Gastrocnemius medialis (tissue), 4 donors: ENCODE measurements at regions not wholly inside any gene's neighbourhood (a gene's known extent, or its start where the extent isn't known, plus 50 kb on each side); places are given as distances from the start of the nearest gene placed in this dataset.
"Not testable (repeated sequence)": the region's sequence is repeated elsewhere in the genome, so short reads cannot be mapped to it uniquely, and the experiment has no call there.

Source experiments
- ATAC-seq, 2 donors: fragments of 150-250 bp; one replicate each; pipeline ENCODE4 v1.9.1; 2016
- DNase-seq, 2 donors: peaks; one replicate each; pipeline ENCODE4 v3.0.0-alpha.2; 2019
- H3K27ac ChIP-seq, 4 donors: fragments of 200-600 bp; sonication (generic); 1 replicate in 1 of 4; 2 replicates in 3 of 4; pipeline ENCODE4 v1.5.1; 2016 to 2018; ENCODE audit warnings: mild to moderate bottlenecking in 2 of 4, moderate library complexity in 1 of 4
- H3K27me3 ChIP-seq, 3 donors: fragments of 200-600 bp; sonication (generic) in 2 of 3; 1 replicate in 1 of 3; 2 replicates in 2 of 3; pipeline versions ENCODE4 v1.5.1 to v1.6.0; 2016 to 2019; ENCODE audit warnings: mild to moderate bottlenecking in 1 of 3, moderate library complexity in 1 of 3
- H3K36me3 ChIP-seq, 2 donors: fragments of 200-600 bp; sonication (generic) in 1 of 2; one replicate each; pipeline ENCODE4 v1.5.1; 2017 to 2018
- H3K4me1 ChIP-seq, 2 donors: fragments of 200-600 bp; sonication (generic) in 1 of 2; one replicate each; pipeline ENCODE4 v1.5.1; 2016 to 2017; ENCODE audit warnings: mild to moderate bottlenecking in 2 of 2
- H3K4me3 ChIP-seq, 4 donors: fragments of 200-600 bp; sonication (generic) in 3 of 4; 1 replicate in 1 of 4; 2 replicates in 3 of 4; pipeline ENCODE4 v1.5.1; 2016 to 2019; ENCODE audit warnings: mild to moderate bottlenecking in 2 of 4
- H3K9me3 ChIP-seq, 3 donors: fragments of 200-600 bp; sonication (generic) in 2 of 3; 1 replicate in 1 of 3; 2 replicates in 2 of 3; pipeline ENCODE4 v1.5.1; 2016 to 2019
- CTCF ChIP-seq, 5 experiments: fragments of 450-650 bp in 3 of 5; fragments of 200-600 bp in 2 of 5; sonication (generic) in 2 of 5; IDR thresholded peaks in 4 of 5; conservative IDR thresholded peaks in 1 of 5; 1 replicate in 4 of 5; 2 replicates in 1 of 5; pipeline ENCODE4 v1.5.1; 2016 to 2019; ENCODE audit warnings: antibody characterized with exemption in 5 of 5, mild to moderate bottlenecking in 3 of 5, moderate library complexity in 3 of 5
- POLR2A ChIP-seq, 2 donors: fragments of 450-650 bp; IDR thresholded peaks; one replicate each; pipeline ENCODE4 v1.6.1; 2017; ENCODE audit warnings: antibody characterized with exemption in 2 of 2, mild to moderate bottlenecking in 2 of 2, moderate library complexity in 2 of 2
- in situ Hi-C, 4 donors: fragments of 200-750 bp; cut with MboI; loops; one replicate each; pipeline versions ENCODE4 v1.15.0 to v1.8.0; 2017; ENCODE audit warnings: low sequenced_read_pairs in 4 of 4
- intact Hi-C: fragments of 100-400 bp; cut with DNase I; formaldehyde crosslinking; loops from one replicate; pipeline ENCODE4 v1.15.1; 2023; ENCODE audit warnings: low total_unique reads

GRCh38 chrX:45619290-45619689 lies 418.6 kb upstream of the DIPK2B start:
- no peaks in the 10 kb centered on the region for H3K4me1 ChIP-seq
- in situ Hi-C loops (no loop called here), intact Hi-C loops (no loop called here)
- H3K9me3 ChIP-seq = peaks cover 0 to 4% (median 0%) of the 10 kb centered on the region in 3 donors
- DNase-seq (no peak), ATAC-seq (no peak)
- H3K36me3 ChIP-seq = no peaks in the 10 kb centered on the region
- no peak overlapping the region for H3K27ac ChIP-seq
- no peak overlapping the region for H3K4me3 ChIP-seq
- TF ChIP-seq CTCF (IDR thresholded peaks at IDR 0.05 in 4 of 5, conservative IDR thresholded peaks at IDR 0.05 in 1 of 5) (no peak), POLR2A (IDR thresholded peaks at IDR 0.05) (no peak)
- peaks cover 0 to 3% (median 0%) of the 10 kb centered on the region in 3 donors for H3K27me3 ChIP-seq

- H3K27ac ChIP-seq, DNase-seq, H3K4me1 ChIP-seq, H3K36me3 ChIP-seq, ATAC-seq, in situ Hi-C loops, intact Hi-C loops, H3K4me3 ChIP-seq, H3K9me3 ChIP-seq, H3K27me3 ChIP-seq: not testable (repeated sequence)
Observed at GRCh38 chrX:45615591-45615990, 414.9 kb upstream of the DIPK2B start.

GRCh38 chrX:45614853-45615252 lies 414.2 kb upstream of the DIPK2B start:
- in situ Hi-C loops (no loop called here), intact Hi-C loops (no loop called here)
- Histone ChIP-seq H3K9me3 (peaks cover 0 to 4% (median 0%) of the 10 kb centered on the region in 3 donors), H3K27me3 (no peaks in the 10 kb centered on the region), H3K36me3 (no peaks in the 10 kb centered on the region), H3K4me1 (no peaks in the 10 kb centered on the region), H3K27ac (no peak overlapping the region), H3K4me3 (no peak overlapping the region)
- DNase-seq (no peak), ATAC-seq (no peak)
- no peak for TF ChIP-seq CTCF (IDR thresholded peaks at IDR 0.05 in 4 of 5, conservative IDR thresholded peaks at IDR 0.05 in 1 of 5)
- TF ChIP-seq POLR2A (IDR thresholded peaks at IDR 0.05) = no peak

- in situ Hi-C loops (no loop called here), intact Hi-C loops (no loop called here)
- no peak overlapping the region for H3K27ac ChIP-seq
- H3K27me3 ChIP-seq = no peaks in the 10 kb centered on the region
- TF ChIP-seq CTCF (IDR thresholded peaks at IDR 0.05 in 4 of 5, conservative IDR thresholded peaks at IDR 0.05 in 1 of 5) (no peak), POLR2A (IDR thresholded peaks at IDR 0.05) (no peak)
- ATAC-seq = no peak
- peaks cover 0 to 5% (median 0%) of the 10 kb centered on the region in 3 donors for H3K9me3 ChIP-seq
- H3K4me3 ChIP-seq = no peak overlapping the region
- DNase-seq = no peak
- H3K4me1 ChIP-seq = no peaks in the 10 kb centered on the region
- H3K36me3 ChIP-seq = no peaks in the 10 kb centered on the region
Observed at GRCh38 chrX:45602151-45602550, 401.5 kb upstream of the DIPK2B start.

GRCh38 chrX:45601052-45601451 lies 400.4 kb upstream of the DIPK2B start:
- Histone ChIP-seq H3K27me3 (no peaks in the 10 kb centered on the region), H3K4me1 (no peaks in the 10 kb centered on the region), H3K4me3 (no peak overlapping the region), H3K27ac (no peak overlapping the region), H3K36me3 (no peaks in the 10 kb centered on the region), H3K9me3 (no peaks in the 10 kb centered on the region)
- TF ChIP-seq CTCF (IDR thresholded peaks at IDR 0.05 in 4 of 5, conservative IDR thresholded peaks at IDR 0.05 in 1 of 5) (no peak), POLR2A (IDR thresholded peaks at IDR 0.05) (no peak)
- no peak for ATAC-seq
- intact Hi-C loops (no loop called here), in situ Hi-C loops (no loop called here)
- no peak for DNase-seq
